ENCODE measurements at regions not wholly inside any gene's neighbourhood (a gene's known extent, or its start where the extent isn't known, plus 50 kb on each side); places are given as distances from the start of the nearest gene placed in this dataset.
A peak's percentile ranks its signal among the peaks of the same experiment; 100 is the strongest.
"Not testable (repeated sequence)": the region's sequence is repeated elsewhere in the genome, so short reads cannot be mapped to it uniquely, and the experiment has no call there.

DNA sequence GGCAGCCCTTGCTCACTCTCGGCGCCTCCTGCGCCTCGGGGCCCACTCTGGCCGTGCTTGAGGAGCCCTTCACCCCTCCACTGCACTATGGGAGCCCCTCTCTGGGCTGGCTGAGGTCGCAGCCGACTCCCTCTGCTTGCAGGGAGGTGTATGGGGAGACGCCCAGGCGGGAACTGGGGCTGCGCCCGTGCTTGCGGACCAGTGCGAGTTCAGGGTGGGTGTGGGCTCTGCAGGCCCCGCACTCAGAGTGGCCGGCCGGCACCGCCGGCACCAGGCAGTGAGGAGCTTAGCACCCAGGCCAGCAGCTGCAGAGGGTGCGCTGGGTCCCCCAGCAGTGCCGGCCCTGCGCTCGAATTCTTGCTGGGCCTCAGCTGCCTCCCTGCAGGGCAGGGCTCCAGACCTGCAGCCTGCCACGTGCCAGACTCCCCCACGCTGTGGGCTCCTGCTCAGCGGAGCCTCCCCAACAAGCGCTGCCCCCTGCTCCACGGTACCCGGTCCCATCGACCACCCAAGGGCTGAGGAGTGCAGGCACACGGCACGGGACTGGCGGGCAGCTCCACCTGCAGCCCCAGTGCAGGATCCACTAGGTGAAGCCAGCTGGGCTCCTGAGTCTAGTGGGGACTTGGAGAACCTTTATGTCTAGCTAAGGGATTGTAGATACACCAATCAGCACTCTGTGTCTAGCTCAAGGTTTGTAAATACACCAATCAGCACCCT lies 54.0 kb upstream of the WWC2 start:
- not testable (repeated sequence) for DNase-seq

GRCh38 chr4:183038436-183038835 lies 60.6 kb upstream of the WWC2 start:
- no peak for DNase-seq

GRCh38 chr4:183035726-183036415 lies 63.2 kb upstream of the WWC2 start:
- no peak for DNase-seq

GRCh38 chr4:183035256-183035655 lies 63.8 kb upstream of the WWC2 start:
- DNase-seq = no peak

GRCh38 chr4:183030823-183031222 lies 68.2 kb upstream of the WWC2 start:
- no peak for DNase-seq

DNA sequence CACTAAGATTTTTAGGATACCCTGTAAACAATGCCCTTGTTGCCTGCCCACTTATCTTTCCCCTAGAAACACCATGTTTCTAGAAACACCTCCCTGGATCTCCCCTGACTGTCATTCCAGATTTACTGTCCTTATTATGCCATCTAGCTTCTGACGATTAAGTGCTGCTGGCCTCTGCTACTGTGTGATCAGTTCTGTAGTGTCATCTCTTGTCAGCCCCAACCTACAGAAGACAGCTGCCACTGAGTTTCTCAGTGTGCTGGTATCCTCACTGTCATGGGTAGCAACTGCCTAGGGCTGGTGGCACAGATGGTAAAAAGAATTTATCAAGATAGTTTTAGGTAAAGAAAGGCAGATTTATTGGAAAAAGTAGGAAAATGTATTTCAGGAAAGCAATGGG lies 68.7 kb upstream of the WWC2 start:
- no peak for DNase-seq

DNA sequence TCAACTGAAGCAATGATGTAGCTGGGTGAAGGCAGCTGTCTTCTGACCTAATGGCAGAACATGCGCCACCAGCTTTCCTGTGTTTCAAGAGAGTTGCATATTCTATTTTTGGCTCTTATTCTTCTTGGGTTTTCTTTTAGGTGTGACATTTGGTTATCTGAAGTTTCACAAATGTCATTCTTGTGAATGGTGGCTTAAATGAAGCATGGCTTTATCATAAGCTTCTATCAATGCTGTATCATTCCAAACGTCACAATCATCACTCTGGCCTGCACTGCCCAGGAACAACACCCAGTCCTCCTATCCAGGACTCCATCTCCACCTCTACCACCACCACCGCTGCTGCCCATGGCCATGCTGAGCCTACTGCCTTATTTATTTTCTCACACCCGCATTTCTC lies 69.7 kb upstream of the WWC2 start:
- DNase-seq = no peak

GRCh38 chr4:183026701-183027100 lies 72.4 kb upstream of the WWC2 start:
- no peak for DNase-seq

DNA sequence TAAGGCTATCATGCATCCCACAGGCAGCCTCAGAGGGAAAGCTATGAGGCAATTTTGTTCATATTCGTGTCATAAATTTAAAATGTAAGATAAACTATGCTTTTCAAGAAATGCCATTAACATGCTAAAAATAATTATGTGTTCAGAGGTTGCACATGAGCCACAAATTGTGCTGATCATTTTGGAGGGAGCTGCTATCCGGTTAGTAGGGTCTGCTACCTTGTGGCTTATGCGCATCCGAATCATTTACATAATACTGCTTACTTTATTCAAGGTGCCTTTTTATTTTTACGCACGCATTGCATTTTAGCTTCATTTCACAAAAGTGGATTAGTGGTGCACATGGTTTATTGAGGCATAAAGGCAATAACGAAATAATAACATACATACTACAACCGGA lies 76.4 kb upstream of the WWC2 start:
- no peak for DNase-seq

DNA sequence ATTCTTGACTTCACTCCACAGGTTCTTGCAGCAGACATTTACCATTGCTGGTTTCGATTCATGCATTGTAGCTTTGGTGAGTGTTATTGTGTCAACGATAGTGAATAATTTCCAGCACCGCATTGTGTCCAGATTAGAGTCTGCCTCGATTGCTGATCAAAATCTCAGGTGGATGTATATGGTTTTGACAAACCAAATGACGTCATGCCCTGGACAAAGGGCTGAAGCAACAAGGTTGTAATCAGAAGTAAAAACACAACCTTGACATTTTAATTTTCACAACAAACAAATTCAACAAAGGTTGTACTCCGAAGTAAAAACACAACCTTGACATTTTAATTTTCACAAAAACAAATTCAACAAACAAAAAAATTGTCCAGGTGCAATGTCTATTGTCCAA lies 81.1 kb upstream of the WWC2 start:
- DNase-seq = no peak

DNA sequence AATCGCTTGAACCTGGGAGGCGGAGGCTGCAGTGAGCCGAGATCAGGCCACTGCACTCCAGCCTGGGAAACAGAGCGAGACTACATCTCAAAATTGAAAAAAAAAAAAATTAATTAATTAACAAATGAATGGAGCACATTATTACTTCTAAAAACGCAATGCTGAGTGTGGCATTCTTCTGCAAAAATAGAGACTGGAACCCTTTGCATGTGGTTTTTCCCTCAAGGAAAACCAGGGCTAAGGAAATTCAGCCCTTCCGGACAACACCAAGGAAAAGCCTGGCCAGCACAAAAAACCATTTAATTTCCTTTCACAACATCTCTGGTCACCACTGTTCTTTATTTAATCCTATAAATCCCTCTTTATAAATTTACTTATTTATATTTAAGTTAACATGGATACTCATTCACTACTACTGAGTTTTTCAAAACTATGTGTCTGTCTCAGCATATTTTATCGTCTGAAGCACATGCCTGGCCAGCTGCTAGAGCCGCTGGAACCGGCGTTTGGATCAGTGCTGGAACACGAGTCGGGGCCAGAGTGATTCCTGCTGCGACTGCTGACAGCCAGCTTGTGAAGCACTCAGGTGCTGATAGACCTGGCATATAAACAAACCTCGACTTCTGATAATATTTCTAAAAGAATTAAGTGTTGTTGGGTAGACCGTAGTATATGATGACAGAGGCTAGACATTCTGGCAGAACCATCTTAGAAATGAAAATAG lies 84.5 kb upstream of the WWC2 start:
- DNase-seq = no peak

DNA sequence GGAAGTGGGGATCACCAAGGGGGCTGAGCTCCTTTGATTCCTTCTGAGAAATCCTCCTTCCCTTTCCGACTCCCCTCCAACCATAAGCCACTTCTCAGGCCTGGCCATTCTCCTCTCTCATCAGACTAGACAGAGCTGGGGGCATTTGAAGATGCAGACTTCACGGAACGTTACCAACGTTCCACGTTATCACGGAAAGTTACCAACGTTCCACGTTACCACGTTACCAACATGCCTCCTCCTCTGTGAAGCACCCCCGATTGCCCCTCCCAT lies 85.4 kb upstream of the WWC2 start:
- peak; percentile 26 for DNase-seq

DNA sequence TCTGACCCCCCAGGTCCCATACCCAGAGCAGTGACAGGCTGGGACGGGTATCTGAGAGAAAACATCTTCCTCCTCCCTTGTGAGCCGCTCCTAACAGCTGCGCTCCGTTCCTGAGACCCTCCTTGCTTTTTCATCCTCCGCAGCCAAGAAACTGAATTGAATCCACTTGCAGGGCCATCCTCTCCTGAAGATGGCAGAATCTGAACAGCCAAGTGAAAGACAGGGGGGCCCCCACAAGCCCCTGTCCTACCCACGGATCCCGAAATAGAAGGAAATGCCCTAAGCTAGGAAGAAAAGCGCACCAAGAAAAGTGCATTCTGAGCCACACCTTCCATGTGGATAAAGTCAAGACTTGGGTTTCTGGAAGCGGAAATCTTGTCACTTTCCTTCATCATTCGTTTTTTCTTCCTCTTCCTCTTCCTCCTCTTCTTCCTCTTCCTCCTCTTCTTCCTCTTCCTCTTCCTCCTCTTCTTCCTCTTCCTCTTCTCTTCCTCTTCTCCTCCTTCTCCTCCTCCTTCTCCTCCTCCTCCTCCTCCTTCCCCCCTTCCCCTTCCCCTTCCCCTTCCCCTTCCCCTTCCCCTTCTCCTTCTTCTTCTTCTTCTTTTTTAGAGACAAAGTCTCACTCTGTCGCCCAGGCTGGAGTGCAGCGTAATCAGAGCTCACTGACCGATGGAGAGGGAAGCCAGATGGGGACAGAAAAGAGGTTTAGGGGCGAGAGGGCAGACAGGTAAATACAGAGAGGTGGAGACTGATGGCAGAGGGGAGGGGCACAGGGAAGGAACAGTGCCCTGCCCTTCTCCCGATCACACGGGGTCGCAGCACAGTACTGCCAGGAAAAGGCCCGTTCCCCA lies 86.0 kb upstream of the WWC2 start:
- DNase-seq = peak; percentile 26

DNA sequence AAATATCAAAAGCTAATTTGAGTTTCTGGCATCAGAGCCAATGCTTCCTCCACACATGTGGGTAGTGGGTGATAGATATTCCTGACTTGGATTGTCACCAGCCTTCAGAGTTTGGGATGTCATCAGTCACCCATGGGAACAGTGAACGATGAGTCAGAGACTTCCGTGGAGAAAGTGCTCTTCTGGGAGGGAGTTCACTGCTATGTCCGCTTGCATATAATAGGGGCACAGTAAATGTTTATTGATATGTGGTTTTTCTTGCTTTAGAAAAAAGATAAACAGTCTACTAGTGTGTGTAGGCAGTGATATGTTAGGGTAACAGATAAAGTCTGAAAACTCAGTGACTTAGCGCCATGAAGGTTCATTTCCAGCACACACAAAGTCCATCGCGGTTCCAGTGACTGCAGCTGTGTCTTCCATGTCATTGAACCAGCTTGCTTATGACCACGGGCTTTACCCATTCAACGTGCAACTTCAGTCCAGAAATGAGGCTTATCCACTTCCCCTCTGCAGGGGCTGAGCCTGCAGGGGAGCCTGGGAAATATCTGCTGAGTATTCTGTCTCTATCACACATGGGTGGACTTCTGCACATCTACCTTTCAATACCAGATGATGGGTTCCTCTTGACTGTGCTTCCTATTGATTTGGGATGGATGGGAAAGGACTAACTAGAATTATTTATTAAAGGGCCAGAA lies 87.7 kb upstream of the WWC2 start:
- DNase-seq = peak; percentile 21

DNA sequence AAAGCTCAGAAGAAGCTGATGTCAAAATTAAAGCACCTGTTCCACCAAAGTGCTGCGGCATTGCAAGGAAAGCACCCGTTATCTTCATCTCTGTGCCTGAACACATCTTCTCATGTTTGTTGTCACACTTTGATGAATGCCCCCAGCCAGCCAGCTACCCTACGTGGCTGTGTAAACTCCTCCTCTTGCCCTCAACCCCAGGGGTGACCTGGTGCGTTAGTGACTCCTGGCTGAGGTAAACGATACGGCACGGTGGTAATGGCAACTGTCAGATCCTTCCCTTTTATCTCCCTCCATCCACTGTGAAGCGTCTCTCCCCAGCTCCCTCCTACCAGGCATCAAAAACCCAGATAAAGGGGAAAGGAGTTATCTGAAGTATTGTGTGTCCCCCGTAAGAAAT lies 90.6 kb upstream of the WWC2 start:
- no peak for DNase-seq

DNA sequence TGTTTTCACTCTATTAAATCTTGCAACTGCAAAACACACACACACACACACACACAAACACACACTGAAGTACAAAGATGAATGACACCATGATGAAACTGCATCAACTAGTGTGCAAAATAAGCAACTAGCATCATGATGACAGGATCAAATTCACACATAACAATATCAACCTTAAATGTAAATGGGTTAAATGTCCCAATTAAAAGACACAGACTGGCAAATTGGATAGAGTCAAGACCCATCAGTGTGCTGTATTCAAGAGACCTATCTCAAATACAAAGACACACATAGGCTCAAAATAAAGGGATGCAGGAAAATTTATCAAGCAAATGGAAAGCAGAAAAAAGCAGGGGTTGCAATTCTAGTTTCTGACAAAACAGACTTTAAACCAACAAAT lies 87.2 kb upstream of the DCTD start:
- DNase-seq = not testable (repeated sequence)

DNA sequence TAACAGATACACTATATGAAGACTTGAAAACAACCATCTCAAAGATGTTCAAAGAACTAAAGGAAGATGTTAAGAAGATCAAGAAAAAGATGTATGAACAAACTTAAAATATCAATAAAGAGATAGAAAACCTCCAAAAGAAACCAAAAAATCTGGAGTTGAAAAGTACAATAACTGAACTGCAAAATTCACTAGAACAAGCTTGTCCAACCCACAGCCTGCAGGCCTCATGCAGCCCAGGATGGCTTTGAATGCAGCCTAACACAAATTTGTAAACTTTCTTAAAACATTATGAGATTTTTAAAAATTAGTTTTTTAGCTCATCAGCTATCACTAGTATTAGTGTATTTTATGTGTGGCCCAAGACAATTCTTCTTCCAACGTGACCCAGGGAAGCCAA lies 77.0 kb upstream of the DCTD start:
- DNase-seq = no peak

GRCh38 chr4:182978152-182978827 lies 61.1 kb upstream of the DCTD start:
- no peak for DNase-seq

- DNase-seq = peak; percentile 20
Measured at GRCh38 chr4:182975806-182976205, 58.6 kb upstream of the DCTD start.

GRCh38 chr4:182973941-182974340 lies 56.8 kb upstream of the DCTD start:
- DNase-seq = no peak

DNA sequence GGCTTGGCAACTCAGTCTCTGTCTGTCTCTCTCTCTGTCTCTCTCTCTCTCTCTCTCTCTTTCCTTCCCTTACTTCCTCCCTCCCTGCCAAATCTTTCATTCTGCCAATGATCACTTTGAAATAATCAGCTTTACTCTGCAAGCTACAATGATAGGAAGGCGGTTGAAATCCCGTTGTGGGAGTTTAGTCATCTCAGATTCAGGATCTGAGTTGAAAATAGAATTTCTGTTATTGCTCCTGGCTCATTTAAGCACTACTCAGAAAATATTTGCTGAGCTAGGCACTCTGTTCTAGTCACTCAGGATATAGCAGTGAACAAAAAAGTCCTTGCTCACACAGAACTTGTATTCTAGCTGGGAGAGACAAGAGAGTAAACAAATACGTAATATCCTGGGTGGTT lies 56.3 kb upstream of the DCTD start:
- no peak for DNase-seq

DNA sequence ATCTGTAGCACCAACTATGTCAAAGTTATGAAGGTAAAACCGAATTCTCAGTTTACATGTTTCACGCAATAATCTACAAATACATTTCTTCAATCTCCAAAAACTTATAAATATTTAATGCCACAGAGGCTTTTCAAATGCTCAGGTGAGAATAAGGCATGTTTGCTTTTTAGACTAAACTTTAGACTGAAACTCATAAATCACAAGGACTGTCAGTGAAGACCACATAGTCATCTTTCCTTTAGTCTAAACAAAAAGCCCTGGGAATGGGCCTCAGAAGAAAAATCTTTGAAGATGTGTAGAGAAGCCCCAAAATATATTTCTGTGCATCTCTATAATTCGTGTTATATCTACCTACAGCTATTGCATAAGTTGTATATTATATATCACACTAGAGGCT lies 54.5 kb upstream of the DCTD start:
- DNase-seq = no peak
